Fibroblast of skin of abdomen (primary cell): ENCODE measurements at regions not wholly inside any gene's neighbourhood (a gene's known extent, or its start where the extent isn't known, plus 50 kb on each side); places are given as distances from the start of the nearest gene placed in this dataset.

Experiments used
- DNase-seq: peaks from one replicate; pipeline ENCODE4 v3.0.0-alpha.2; 2013

- no peak for DNase-seq
These were observed 76.2 kb upstream of the CADM1 start for GRCh38 chr11:115580416-115580815.

- no peak for DNase-seq
These were observed 75.1 kb upstream of the CADM1 start for GRCh38 chr11:115579181-115579825.

- no peak for DNase-seq
These were observed 74.1 kb upstream of the CADM1 start for GRCh38 chr11:115578275-115578674.

DNA sequence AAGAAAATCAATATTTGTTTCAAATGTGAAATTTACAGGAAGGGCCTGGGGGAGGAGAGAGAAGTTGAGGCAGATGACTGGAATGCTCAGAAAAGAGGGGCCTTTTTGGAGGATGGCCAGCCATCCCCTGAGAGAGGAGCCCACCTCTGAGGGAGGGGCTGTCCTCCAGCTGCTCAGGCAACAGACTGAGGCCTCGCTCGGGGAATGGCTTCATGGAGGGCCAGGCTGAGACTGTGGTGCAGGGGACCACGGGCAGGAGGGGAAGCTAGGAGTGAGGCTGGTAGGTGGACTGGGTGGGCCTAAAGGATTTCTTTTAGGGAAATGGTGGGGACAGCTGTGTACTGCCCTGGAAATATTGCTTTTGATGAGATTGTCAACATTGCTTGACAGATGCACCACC lies 73.5 kb upstream of the CADM1 start:
- no peak for DNase-seq

DNA sequence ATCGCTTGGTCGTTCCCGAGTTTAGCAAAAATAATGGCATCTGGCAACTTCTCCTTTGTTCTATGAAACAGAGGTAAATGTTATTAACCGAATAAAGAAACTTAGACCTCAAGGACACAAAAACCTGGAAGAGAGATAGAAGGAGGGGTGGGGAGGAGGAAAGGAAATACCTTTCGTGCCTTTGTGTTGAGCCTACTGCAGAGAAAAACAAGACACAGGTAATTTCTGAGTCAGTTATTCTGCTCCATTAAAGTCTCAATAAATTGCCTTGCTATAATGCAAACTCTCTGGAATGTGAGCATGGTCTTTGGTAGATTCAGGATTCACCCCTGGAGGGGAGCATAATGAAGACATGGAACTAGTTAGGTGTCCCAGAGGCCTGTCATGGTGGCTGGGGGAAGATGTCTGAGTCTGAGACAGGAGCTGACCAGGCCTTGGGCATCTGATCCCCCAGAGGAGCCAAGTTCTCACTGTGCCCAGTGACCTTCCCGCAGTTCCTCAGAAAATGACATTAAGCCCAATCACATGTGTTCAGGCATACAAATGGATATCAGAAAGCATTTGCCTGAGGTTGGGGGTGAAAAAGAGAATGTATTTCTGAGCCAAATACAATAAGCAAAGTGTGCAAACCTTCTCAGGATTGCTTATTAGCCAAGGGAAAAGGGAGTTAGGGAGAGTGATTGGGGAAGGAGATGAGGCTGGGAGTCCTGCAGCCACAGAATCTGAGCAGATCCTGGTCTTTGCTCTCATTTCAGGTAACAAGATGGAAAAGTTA lies 72.6 kb upstream of the CADM1 start:
- no peak for DNase-seq

- no peak for DNase-seq
These were observed 68.3 kb upstream of the CADM1 start for GRCh38 chr11:115572551-115572950.

GRCh38 chr11:115566180-115566764 lies 62.1 kb upstream of the CADM1 start:
- no peak for DNase-seq

DNA sequence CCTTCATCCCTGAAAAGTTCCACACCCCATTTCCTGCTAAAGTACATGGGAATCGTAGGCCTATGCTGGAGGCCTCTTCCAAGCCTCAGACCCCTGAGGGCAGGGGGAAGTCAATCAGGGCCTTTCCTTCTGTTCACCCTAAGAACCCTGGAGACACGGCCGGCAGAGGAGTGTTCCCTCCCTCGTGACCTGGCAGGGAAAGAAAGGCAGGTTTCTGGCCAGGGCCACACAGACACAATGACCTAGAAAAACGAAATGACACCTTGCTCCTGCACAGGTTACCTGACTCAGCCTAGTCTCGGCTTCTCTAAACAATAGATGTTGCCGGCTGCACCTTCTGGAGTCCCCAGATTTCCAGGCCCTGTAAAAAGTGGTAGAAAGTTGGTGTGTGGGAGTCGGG lies 60.6 kb upstream of the CADM1 start:
- DNase-seq = no peak

DNA sequence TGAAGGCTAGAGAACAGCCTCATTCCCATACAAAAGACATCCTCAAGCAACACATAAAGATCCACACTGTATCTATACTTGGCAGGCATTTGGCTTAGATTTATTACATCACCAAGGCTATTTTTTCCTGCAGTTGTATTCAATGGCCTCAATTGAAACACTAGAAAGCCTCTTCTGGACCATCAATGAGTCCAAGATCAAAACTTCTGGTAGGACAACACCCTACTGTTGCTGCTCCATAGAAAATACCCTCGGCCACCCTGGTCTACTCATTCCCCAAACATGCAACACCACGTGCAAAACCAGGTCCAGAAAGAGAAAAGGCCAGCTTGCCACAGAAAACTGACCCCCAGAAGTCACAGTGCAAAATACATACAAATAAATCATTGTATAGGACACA lies 56.9 kb upstream of the CADM1 start:
- DNase-seq = no peak

DNA sequence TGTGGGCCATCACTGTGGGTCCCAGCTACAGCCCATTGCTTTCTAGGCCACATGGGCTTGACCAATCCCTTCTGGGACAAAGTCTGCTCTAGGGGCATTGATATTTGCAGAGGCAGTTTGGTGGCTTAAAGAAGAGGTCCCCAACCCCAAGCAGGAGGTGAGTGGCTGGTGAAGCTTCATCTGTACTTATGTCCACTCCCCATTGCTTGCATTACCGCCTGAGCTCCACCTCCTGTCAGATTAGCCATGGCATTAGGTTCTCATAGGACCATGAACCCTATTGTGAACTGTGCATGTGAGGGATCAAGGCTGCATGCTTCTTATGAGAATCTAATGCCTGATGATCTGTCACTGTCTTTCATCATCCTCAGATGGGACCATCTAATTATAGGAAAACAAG lies 54.4 kb upstream of the CADM1 start:
- DNase-seq = no peak

DNA sequence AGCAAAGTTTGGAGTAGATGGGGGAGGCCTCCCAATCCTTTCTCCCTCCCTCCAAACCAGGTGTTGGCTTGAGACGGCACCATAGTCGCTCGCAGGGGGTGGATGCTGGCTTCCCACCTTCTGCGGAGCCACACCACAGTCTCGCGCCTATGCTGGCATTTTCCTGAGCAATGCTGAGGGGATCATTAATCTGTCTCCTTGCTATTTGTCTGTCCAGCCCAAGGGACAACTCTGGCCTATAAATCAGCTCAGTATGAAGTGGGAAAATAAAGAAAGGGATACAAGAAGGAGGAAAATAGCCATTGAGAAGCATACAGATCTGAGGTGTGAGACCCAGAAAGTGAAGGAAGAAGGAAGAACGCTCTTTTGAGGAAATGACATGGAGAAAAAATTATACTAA lies 53.5 kb upstream of the CADM1 start:
- DNase-seq = no peak

GRCh38 chr11:115556984-115557383 lies 52.8 kb upstream of the CADM1 start:
- DNase-seq = no peak

GRCh38 chr11:115555336-115556090 lies 51.3 kb upstream of the CADM1 start:
- DNase-seq = no peak
